22Rv1 (cell line): ENCODE measurements at regions not wholly inside any gene's neighbourhood (a gene's known extent, or its start where the extent isn't known, plus 50 kb on each side); places are given as distances from the start of the nearest gene placed in this dataset.
"Not testable (repeated sequence)": the region's sequence is repeated elsewhere in the genome, so short reads cannot be mapped to it uniquely, and the experiment has no call there.

Source experiments
- H3K27ac ChIP-seq: fragments of 450-650 bp; 2 replicates; pipeline ENCODE4 v1.5.1; 2017
- ZFX ChIP-seq: fragments of 450-650 bp; IDR thresholded peaks from 2 replicates; pipeline ENCODE4 v1.6.1; 2017; ENCODE audit warnings: antibody characterized with exemption, borderline replicate concordance
- TF ChIP-seq, protein P1 (sequence below): fragments of 450-650 bp; IDR thresholded peaks from 2 replicates; pipeline ENCODE4 v1.5.1; 2017; ENCODE audit warnings: mild to moderate bottlenecking

DNA sequence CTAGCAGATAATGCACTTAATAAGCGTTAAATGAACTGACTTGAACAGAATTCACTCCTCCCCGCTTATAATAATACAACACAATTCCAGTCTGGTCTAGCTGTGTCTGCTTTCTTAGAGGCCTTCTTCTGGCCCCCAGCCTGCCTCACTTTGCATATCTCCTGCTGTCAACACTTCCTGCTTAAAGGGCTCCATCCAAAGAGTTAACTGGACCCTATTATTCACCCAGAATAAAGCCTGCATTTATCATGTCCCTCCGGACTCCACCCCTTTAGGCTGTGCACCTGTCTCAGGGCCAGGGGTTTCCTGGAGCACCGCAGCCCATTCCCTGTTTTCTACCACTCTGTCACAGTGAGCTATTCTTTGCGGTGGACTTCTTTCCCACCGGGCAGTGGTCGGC lies 115.4 kb upstream of the FOXN2 start:
- no peak for TF ChIP-seq ZFX
- TF ChIP-seq, protein P1, sequence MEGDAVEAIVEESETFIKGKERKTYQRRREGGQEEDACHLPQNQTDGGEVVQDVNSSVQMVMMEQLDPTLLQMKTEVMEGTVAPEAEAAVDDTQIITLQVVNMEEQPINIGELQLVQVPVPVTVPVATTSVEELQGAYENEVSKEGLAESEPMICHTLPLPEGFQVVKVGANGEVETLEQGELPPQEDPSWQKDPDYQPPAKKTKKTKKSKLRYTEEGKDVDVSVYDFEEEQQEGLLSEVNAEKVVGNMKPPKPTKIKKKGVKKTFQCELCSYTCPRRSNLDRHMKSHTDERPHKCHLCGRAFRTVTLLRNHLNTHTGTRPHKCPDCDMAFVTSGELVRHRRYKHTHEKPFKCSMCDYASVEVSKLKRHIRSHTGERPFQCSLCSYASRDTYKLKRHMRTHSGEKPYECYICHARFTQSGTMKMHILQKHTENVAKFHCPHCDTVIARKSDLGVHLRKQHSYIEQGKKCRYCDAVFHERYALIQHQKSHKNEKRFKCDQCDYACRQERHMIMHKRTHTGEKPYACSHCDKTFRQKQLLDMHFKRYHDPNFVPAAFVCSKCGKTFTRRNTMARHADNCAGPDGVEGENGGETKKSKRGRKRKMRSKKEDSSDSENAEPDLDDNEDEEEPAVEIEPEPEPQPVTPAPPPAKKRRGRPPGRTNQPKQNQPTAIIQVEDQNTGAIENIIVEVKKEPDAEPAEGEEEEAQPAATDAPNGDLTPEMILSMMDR, result no peak
- H3K27ac ChIP-seq, result no peak overlapping the region

DNA sequence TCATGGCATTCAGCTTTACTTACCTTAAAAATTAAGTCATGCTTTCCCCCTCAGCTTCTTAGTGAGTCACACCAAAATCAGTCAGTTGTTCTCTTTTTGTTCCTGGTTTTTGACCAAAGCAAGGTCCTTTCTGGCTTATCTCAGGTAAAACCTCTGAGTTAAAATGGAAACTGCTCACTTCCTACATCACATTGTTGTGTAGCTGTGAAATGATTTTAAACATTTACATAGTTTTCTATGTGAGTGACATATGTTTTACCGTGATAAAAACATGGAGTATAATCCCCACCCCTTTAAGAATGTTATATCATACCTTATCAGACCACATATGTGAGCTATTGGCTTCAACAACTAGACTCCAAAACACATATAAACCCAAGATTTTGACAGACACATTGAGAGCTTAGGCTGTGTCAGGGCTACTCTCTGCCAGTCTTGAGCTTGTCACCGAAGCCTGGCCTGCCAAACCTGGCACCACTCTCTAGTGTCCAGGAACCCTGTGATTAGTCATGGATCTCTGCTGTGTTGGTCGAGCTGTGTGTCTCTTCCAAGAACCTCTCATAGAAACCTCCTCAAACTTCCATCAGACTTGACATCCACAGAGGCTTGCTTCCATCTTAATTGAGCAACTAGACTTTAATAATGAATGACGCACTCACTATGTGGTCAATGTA lies 113.7 kb upstream of the FOXN2 start:
- TF ChIP-seq ZFX, result no peak
- TF ChIP-seq, protein P1, result no peak
- no peak overlapping the region for H3K27ac ChIP-seq

DNA sequence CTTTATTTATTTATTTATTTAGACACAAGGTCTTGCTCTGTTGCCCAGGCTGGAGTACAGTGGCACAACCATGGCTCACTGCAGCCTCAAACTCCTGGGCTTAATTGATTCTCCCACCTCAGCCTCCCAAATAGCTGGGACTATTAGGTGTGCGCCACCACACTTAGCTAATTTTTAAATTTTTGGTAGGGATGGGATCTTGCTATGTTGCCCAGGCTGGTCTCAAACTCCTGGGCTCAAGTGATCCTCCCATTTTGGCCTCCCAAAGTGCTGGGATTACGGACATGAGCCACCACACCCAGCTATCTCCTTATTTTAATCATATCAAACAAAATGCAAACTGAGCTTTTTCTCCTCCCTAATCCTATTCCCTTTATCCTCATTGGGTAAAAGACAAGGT lies 113.0 kb upstream of the FOXN2 start:
- not testable (repeated sequence) for H3K27ac ChIP-seq

DNA sequence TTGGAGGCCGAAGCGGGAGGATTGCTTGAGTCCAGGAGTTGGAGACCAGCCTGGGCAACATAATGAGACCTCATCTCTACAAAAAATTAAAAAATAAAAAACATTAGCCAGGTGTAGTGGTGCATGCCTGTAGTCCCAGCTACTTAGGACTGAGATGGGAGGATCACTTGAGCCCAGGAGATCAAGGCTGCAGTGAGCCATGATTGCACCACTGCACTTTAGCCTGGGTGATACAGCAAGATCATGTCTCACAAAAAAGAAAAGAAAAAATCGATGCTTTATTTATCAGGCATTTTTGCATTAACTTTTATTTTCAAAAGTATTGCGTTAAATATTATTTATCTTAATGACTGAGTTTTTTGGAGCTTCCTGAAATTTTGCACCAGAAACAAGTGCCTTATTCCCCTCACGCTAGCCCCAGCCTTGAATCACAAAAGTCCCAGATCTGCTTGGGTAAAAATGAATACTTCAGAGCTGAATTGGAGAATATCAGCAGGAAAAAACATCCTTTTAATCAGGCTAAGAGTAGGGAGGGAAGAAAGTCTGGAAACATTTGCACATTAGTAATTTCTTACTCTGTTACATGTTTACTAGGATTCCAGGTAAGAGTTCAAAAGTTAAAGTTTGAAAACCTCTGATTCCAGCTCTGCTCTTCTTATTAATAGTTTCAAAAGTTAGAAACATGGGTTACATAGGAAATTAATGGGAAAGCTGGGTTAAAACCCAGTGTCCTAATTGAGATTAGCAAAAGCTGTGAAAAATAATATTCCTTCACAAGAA lies 111.4 kb upstream of the FOXN2 start:
- TF ChIP-seq ZFX, result no peak
- TF ChIP-seq, protein P1, result no peak
- no peak overlapping the region for H3K27ac ChIP-seq

DNA sequence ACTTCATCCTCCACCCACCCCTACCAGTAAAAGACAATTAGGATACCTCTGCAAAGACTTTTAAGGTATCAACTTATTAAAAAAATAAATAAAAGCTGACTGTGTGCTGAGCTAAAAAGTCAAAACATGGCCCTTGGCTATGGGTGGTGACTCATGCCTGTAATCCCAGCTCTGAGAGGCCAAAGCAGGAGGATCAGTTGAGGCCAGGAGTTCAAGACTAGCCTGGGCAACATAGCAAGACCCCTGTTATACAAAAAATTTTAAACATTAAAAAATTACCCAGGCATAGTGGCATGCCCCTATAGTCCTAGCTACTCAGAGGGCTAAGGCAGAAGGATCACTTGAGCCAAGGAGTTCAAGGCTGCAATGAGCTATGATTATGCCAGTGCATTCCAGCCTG lies 110.8 kb upstream of the FOXN2 start:
- H3K27ac ChIP-seq, result no peak overlapping the region
- no peak for TF ChIP-seq ZFX
- TF ChIP-seq, protein P1, result no peak

DNA sequence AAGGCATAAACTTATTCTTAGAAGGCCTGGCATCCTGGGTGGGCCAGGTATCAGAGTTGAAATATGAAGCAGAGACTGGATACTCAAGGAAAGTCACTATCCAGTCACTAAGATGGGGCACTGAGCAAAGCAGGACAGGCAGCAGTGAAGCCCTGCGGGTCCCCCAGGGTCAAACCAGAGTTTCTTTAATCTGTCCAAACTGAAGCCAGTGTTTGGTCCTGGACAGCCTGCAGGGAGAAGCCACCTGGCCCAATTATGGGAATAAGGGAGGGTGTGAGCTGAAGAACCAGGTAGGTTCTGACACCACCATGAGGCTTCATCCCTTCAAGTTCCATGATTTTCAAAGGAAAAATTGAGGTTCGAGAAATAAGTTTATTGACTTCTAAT lies 109.7 kb upstream of the FOXN2 start:
- TF ChIP-seq, protein P1, result no peak
- TF ChIP-seq ZFX, result no peak
- no peak overlapping the region for H3K27ac ChIP-seq

DNA sequence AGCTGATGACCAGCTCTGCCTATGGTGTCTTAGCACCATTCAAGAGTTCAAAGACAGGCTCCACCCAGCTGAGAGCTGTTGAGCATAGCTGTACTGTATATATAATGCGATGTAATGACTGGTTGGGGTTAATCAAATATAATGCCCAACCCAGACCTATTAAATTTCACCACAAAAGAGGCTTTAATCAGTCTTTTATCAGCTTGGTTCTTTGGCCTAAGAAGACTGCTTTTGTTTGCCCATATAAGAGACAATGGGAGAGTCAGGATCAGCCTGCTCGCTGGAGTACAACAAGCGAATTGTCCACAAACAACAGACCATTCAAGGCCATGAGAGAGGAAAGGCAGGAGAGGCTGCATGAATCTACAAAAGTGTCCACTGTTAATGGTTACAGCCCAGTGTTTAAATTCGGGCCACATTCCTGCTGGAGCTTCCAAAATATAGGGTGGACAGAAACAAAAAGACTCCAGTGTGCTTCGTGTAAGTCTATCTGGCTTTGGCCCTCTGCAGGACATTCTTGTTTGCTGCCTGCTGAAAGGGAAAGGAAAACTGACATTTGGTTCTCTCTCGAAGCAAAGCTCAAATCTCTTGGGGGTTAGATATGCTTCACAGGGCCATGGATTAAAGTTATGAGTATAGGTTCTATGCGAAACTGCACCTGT lies 109.2 kb upstream of the FOXN2 start:
- no peak overlapping the region for H3K27ac ChIP-seq
- TF ChIP-seq, protein P1, result no peak
- no peak for TF ChIP-seq ZFX

DNA sequence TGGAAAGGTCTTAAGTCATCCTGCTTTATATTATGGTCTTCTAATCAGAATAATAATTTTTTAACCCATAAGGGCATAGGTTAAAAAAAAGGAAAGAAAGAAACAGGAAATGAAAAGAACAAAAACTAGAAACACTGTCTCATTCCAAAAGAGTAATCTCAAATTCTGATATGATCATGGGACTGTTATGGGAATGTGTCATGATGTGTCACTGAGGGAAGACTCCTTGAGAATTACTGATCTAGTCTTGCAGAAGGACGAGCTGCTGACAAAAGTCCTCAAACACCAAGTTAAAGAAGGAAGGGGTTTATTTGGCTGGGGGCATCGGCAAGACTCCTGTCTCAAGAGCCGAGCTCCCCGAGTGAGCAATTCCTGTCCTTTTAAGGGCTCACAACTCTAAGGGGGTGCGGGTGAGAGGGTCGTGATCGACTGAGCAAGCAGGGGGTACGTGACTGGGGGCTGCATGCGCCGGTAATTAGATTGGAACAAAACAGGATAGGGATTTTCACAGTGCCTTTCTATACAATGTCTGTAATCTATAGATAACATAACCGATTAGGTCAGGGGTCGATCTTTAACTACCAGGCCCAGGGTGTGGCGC lies 108.3 kb upstream of the FOXN2 start:
- H3K27ac ChIP-seq, result not testable (repeated sequence)
